Neural progenitor cell (in vitro differentiated cells): ENCODE measurements at regions not wholly inside any gene's neighbourhood (a gene's known extent, or its start where the extent isn't known, plus 50 kb on each side); places are given as distances from the start of the nearest gene placed in this dataset.

Source experiments
- DNase-seq: peaks from one replicate; pipeline ENCODE4 v3.0.0-alpha.2; 2016; ENCODE audit warnings: low spot score
- H2AFZ ChIP-seq: fragments of 200-600 bp; sonication (generic); replicated peaks from 2 replicates; pipeline ENCODE4 v1.6.1; 2016; ENCODE audit warnings: antibody characterized with exemption
- H3F3A ChIP-seq: fragments of 200-600 bp; sonication (generic); 2 replicates; pipeline ENCODE4 v1.6.1; 2016; ENCODE audit warnings: antibody characterized with exemption, low read depth
- H3K27ac ChIP-seq: fragments of 200-600 bp; sonication (generic); 2 replicates; pipeline ENCODE4 v1.5.1; 2016; ENCODE audit warnings: mild to moderate bottlenecking
- H3K27me3 ChIP-seq: fragments of 200-600 bp; sonication (generic); 2 replicates; pipeline ENCODE4 v1.6.1; 2016; ENCODE audit warnings: mild to moderate bottlenecking, moderate library complexity
- H3K36me3 ChIP-seq: fragments of 200-600 bp; sonication (generic); 2 replicates; pipeline ENCODE4 v1.5.1; 2016
- H3K4me1 ChIP-seq: fragments of 200-600 bp; sonication (generic); 2 replicates; pipeline ENCODE4 v1.6.1; 2016; ENCODE audit warnings: mixed run types
- H3K4me2 ChIP-seq: fragments of 200-600 bp; sonication (generic); 2 replicates; pipeline ENCODE4 v1.6.1; 2016
- H3K4me3 ChIP-seq: fragments of 200-600 bp; sonication (generic); 2 replicates; pipeline ENCODE4 v1.5.1; 2016
- H3K79me2 ChIP-seq: fragments of 200-600 bp; sonication (generic); 2 replicates; pipeline ENCODE4 v1.6.1; 2016; ENCODE audit warnings: low read depth
- H3K9ac ChIP-seq: fragments of 200-600 bp; sonication (generic); 2 replicates; pipeline ENCODE4 v1.6.1; 2016
- H3K9me3 ChIP-seq: fragments of 200-600 bp; sonication (generic); 2 replicates; pipeline ENCODE4 v1.5.1; 2016; ENCODE audit warnings: low read depth
- H4K20me1 ChIP-seq: fragments of 200-600 bp; sonication (generic); 2 replicates; pipeline ENCODE4 v1.6.1; 2016; ENCODE audit warnings: low read depth
- H3K27ac Mint-ChIP-seq: 3 replicates; pipeline ENCODE4 v1.8.0; 2021; ENCODE audit warnings: mixed read lengths
- H3K27me3 Mint-ChIP-seq: 2 replicates; pipeline ENCODE4 v1.8.0; 2022; ENCODE audit warnings: low read depth, mild to moderate bottlenecking, inconsistent platforms, moderate library complexity, mixed read lengths; ENCODE audit not compliant: insufficient read depth
- H3K36me3 Mint-ChIP-seq: 3 replicates; pipeline ENCODE4 v1.8.0; 2021; ENCODE audit warnings: mixed read lengths
- H3K4me1 Mint-ChIP-seq: 3 replicates; pipeline ENCODE4 v1.8.0; 2021; ENCODE audit warnings: mixed read lengths
- H3K4me3 Mint-ChIP-seq: 3 replicates; pipeline ENCODE4 v1.8.0; 2021; ENCODE audit warnings: mild to moderate bottlenecking, moderate library complexity, mixed read lengths
- H3K9me3 Mint-ChIP-seq: 3 replicates; pipeline ENCODE4 v1.8.0; 2020; ENCODE audit warnings: mixed read lengths
- CTCF ChIP-seq: fragments of 200-600 bp; sonication (generic); IDR thresholded peaks from 2 replicates; pipeline ENCODE4 v1.5.1; 2017; ENCODE audit warnings: antibody characterized with exemption, mild to moderate bottlenecking
- EZH2 ChIP-seq: fragments of 200-600 bp; sonication (generic); IDR thresholded peaks from 2 replicates; pipeline ENCODE4 v1.6.1; 2017; ENCODE audit warnings: antibody characterized with exemption, mild to moderate bottlenecking, moderate library complexity
- EZH2phosphoT487 ChIP-seq: fragments of 200-600 bp; sonication (generic); IDR thresholded peaks from 2 replicates; pipeline ENCODE4 v1.6.1; 2017; ENCODE audit warnings: antibody characterized with exemption

GRCh38 chr10:3980660-3981059 lies 195.7 kb upstream of the KLF6 start:
- Histone ChIP-seq H3K4me1 (peaks cover 12% of the 10 kb centered on the region), H3K36me3 (no peaks in the 10 kb centered on the region), H3K4me3 (no peak overlapping the region), H3K79me2 (no peaks in the 10 kb centered on the region), H3K4me2 (no peak overlapping the region), H3K27ac (no peak overlapping the region), H2AFZ (no peak overlapping the region), H3F3A (no peaks in the 10 kb centered on the region), H3K9me3 (no peaks in the 10 kb centered on the region), H4K20me1 (no peaks in the 10 kb centered on the region), H3K9ac (no peak overlapping the region), H3K27me3 (no peaks in the 10 kb centered on the region)
- Mint-ChIP-seq H3K4me1 (peaks cover 11% of the 10 kb centered on the region), H3K27me3 (peaks cover 3% of the 10 kb centered on the region), H3K4me3 (no peak overlapping the region), H3K27ac (no peak overlapping the region), H3K9me3 (peaks cover 7% of the 10 kb centered on the region), H3K36me3 (no peaks in the 10 kb centered on the region)
- DNase-seq: no peak
- TF ChIP-seq EZH2 (no peak), CTCF (no peak), EZH2phosphoT487 (no peak)

GRCh38 chr10:3980144-3980543 lies 195.1 kb upstream of the KLF6 start:
- Histone ChIP-seq H3K9me3 (no peaks in the 10 kb centered on the region), H3K4me3 (no peak overlapping the region), H3K27me3 (no peaks in the 10 kb centered on the region), H3K4me1 (peaks cover 12% of the 10 kb centered on the region), H3K79me2 (no peaks in the 10 kb centered on the region), H4K20me1 (no peaks in the 10 kb centered on the region), H2AFZ (no peak overlapping the region), H3F3A (no peaks in the 10 kb centered on the region), H3K9ac (no peak overlapping the region), H3K27ac (no peak overlapping the region), H3K4me2 (no peak overlapping the region), H3K36me3 (no peaks in the 10 kb centered on the region)
- peaks cover 3% of the 10 kb centered on the region for H3K27me3 Mint-ChIP-seq
- no peaks in the 10 kb centered on the region for H3K36me3 Mint-ChIP-seq
- no peak for TF ChIP-seq EZH2
- TF ChIP-seq EZH2phosphoT487: no peak
- no peak for TF ChIP-seq CTCF
- no peak overlapping the region for H3K4me3 Mint-ChIP-seq
- H3K4me1 Mint-ChIP-seq: peaks cover 11% of the 10 kb centered on the region
- no peak overlapping the region for H3K27ac Mint-ChIP-seq
- no peak for DNase-seq
- peaks cover 7% of the 10 kb centered on the region for H3K9me3 Mint-ChIP-seq

- Histone ChIP-seq H3K9me3 (no peaks in the 10 kb centered on the region), H3K79me2 (no peaks in the 10 kb centered on the region), H3K27ac (no peak overlapping the region), H3K9ac (no peak overlapping the region), H3K27me3 (no peaks in the 10 kb centered on the region), H3K4me1 (peaks cover 12% of the 10 kb centered on the region), H4K20me1 (no peaks in the 10 kb centered on the region), H3K36me3 (no peaks in the 10 kb centered on the region), H3K4me3 (no peak overlapping the region), H2AFZ (no peak overlapping the region), H3K4me2 (no peak overlapping the region), H3F3A (no peaks in the 10 kb centered on the region)
- no peak overlapping the region for H3K27ac Mint-ChIP-seq
- no peak for TF ChIP-seq CTCF
- no peak for TF ChIP-seq EZH2phosphoT487
- TF ChIP-seq EZH2: no peak
- peaks cover 12% of the 10 kb centered on the region for H3K9me3 Mint-ChIP-seq
- DNase-seq: no peak
- H3K4me3 Mint-ChIP-seq: no peak overlapping the region
- H3K4me1 Mint-ChIP-seq: peaks cover 11% of the 10 kb centered on the region
- peaks cover 8% of the 10 kb centered on the region for H3K27me3 Mint-ChIP-seq
- H3K36me3 Mint-ChIP-seq: no peaks in the 10 kb centered on the region
Measured at GRCh38 chr10:3978761-3979160, 193.8 kb upstream of the KLF6 start.
